ENCODE measurements at regions not wholly inside any gene's neighbourhood (a gene's known extent, or its start where the extent isn't known, plus 50 kb on each side); places are given as distances from the start of the nearest gene placed in this dataset.

DNA sequence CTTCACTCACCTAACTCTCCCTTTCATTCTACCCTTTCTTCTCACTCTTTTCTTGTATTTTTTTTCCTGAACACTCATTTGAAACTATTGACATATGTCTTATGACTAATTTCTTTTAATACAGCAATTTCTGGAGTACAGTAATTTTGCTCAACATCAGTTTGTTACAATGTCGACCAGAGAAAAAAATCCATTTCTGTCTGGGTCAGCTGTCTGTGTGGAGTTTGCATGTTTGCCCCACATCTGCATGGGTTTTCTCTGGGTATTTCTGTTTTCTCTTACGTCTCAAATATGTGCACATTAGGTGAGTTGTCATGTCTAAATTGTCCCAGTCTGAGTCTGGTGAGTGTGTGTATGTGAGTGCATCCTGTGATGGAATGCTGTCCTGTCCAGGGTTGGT lies 294.8 kb downstream of the HS3ST1 start:
- TF ChIP-seq, protein P1, sequence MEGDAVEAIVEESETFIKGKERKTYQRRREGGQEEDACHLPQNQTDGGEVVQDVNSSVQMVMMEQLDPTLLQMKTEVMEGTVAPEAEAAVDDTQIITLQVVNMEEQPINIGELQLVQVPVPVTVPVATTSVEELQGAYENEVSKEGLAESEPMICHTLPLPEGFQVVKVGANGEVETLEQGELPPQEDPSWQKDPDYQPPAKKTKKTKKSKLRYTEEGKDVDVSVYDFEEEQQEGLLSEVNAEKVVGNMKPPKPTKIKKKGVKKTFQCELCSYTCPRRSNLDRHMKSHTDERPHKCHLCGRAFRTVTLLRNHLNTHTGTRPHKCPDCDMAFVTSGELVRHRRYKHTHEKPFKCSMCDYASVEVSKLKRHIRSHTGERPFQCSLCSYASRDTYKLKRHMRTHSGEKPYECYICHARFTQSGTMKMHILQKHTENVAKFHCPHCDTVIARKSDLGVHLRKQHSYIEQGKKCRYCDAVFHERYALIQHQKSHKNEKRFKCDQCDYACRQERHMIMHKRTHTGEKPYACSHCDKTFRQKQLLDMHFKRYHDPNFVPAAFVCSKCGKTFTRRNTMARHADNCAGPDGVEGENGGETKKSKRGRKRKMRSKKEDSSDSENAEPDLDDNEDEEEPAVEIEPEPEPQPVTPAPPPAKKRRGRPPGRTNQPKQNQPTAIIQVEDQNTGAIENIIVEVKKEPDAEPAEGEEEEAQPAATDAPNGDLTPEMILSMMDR (IDR thresholded peaks at IDR 0.05 in 8 of 11, conservative IDR thresholded peaks at IDR 0.05 in 3 of 11): no peak
- TF ChIP-seq POLR2A (IDR thresholded peaks at IDR 0.05): no peak
